GM12878 (cell line): ENCODE measurements at regions not wholly inside any gene's neighbourhood (a gene's known extent, or its start where the extent isn't known, plus 50 kb on each side); places are given as distances from the start of the nearest gene placed in this dataset.

Experiments used
- ATAC-seq: fragments of 200-7000 bp; cut with Tn5 transposase; 3 replicates; pipeline ENCODE4 v1.9.1; 2020; ENCODE audit warnings: mild to moderate bottlenecking, moderate library complexity
- BruUV-seq: library from RNA; stranded (reverse); fragments of 400-500 nt; replicated peaks from 2 replicates; lab custom pipeline; 2021; lab: Mats Ljungman, UMichigan
- CTCF ChIA-PET: fragments of 300-600 bp; sonication (Branson Sonifier 250); formaldehyde crosslinking; extraction: SDS; loops from one replicate; lab custom pipeline; 2021; ENCODE audit warnings: inconsistent platforms; lab: Yijun Ruan, JAX
- POLR2A ChIA-PET: fragments of 350-600 bp; formaldehyde crosslinking; extraction: SDS; loops from one replicate; lab custom pipeline; 2021; ENCODE audit warnings: inconsistent platforms; lab: Charles Lee
- RAD21 ChIA-PET: fragments of 300-600 bp; sonication (Branson Sonifier 250); formaldehyde crosslinking; loops from one replicate; lab custom pipeline; 2023; ENCODE audit warnings: antibody characterized with exemption; ENCODE audit not compliant: unreplicated experiment; lab: Charles Lee
- SMC1A ChIA-PET: fragments of 300-600 bp; sonication (Branson Sonifier 250); formaldehyde crosslinking; loops from one replicate; lab custom pipeline; 2023; ENCODE audit not compliant: unreplicated experiment, uncharacterized antibody; lab: Charles Lee
- DNase-seq: peaks from one replicate; pipeline ENCODE4 v3.0.0-alpha.2; 2011; ENCODE audit warnings: low read depth, low spot score
- FAIRE-seq: peaks from 3 replicates; lab custom pipeline; 2011; peaks lifted over from hg19 to GRCh38; lab: Jason Lieb, UNC
- H2AFZ ChIP-seq: 2 replicates; pipeline ENCODE4 v1.6.0; 2011; ENCODE audit warnings: low read depth, low read length, control low read depth; ENCODE audit not compliant: control insufficient read depth
- H3K27ac ChIP-seq: 2 replicates; pipeline ENCODE4 v1.5.1; 2011; ENCODE audit warnings: control low read depth; ENCODE audit not compliant: control insufficient read depth, insufficient read depth
- H3K27me3 ChIP-seq, 2 experiments: replicated peaks in 1 of 2; 2 replicates each; pipeline versions ENCODE4 v1.6.0 to v1.6.1; 2011; ENCODE audit warnings: low read length in 1 of 2; ENCODE audit not compliant: control insufficient read depth in 2 of 2, insufficient read depth in 2 of 2
- H3K36me3 ChIP-seq, 2 experiments: 2 replicates each; pipeline ENCODE4 v1.5.1; 2011; ENCODE audit warnings: low read length in 1 of 2; ENCODE audit not compliant: control insufficient read depth in 2 of 2, insufficient read depth in 2 of 2
- H3K4me1 ChIP-seq: 2 replicates; pipeline ENCODE4 v1.6.1; 2011; ENCODE audit warnings: mild to moderate bottlenecking, low read length, moderate library complexity, mixed read lengths; ENCODE audit not compliant: control insufficient read depth, insufficient read depth
- H3K4me2 ChIP-seq: 2 replicates; pipeline ENCODE4 v1.6.0; 2011; ENCODE audit warnings: control low read depth; ENCODE audit not compliant: control insufficient read depth, insufficient read depth
- H3K4me3 ChIP-seq: fragments of 200-600 bp; sonication (generic); 2 replicates; pipeline ENCODE4 v1.5.1; 2016
- H3K79me2 ChIP-seq: 2 replicates; pipeline ENCODE4 v1.6.0; 2011; ENCODE audit warnings: low read length; ENCODE audit not compliant: control insufficient read depth, insufficient read depth
- H3K9ac ChIP-seq: 2 replicates; pipeline ENCODE4 v1.8.0; 2011; ENCODE audit warnings: low read length, control low read depth, mixed read lengths; ENCODE audit not compliant: control insufficient read depth, insufficient read depth
- H3K9me3 ChIP-seq: replicated peaks from 3 replicates; pipeline ENCODE4 v1.5.1; 2011; ENCODE audit warnings: mild to moderate bottlenecking, low read length; ENCODE audit not compliant: control insufficient read depth, insufficient read depth
- H4K20me1 ChIP-seq: 2 replicates; pipeline ENCODE4 v1.6.0; 2011; ENCODE audit not compliant: control insufficient read depth, insufficient read depth
- BCL11A ChIP-seq: IDR thresholded peaks from 2 replicates; pipeline ENCODE4 v1.6.1; 2011; ENCODE audit warnings: low read depth, low read length
- BCLAF1 ChIP-seq: fragments of 450-650 bp; IDR thresholded peaks from 2 replicates; pipeline ENCODE4 v1.6.1; 2017; ENCODE audit warnings: antibody characterized with exemption, mild to moderate bottlenecking, moderate library complexity
- CREB1 ChIP-seq: IDR thresholded peaks from 2 replicates; pipeline ENCODE4 v1.6.1; 2012; ENCODE audit warnings: low read depth, mild to moderate bottlenecking, inconsistent platforms
- E2F8 ChIP-seq: fragments of 450-650 bp; IDR thresholded peaks from 2 replicates; pipeline ENCODE4 v1.6.1; 2018; ENCODE audit warnings: mild to moderate bottlenecking, low read depth, moderate library complexity; ENCODE audit not compliant: partially characterized antibody
- EGR1 ChIP-seq, 2 experiments: IDR thresholded peaks; 1 replicate in 1 of 2; 2 replicates in 1 of 2; pipeline ENCODE4 v1.6.1; 2011 to 2012; ENCODE audit warnings: low read depth in 2 of 2, low read length in 2 of 2, borderline replicate concordance in 1 of 2, mild to moderate bottlenecking in 1 of 2, moderate library complexity in 1 of 2
- FOXM1 ChIP-seq: IDR thresholded peaks from 2 replicates; pipeline ENCODE4 v1.6.1; 2012; ENCODE audit warnings: low read depth, mild to moderate bottlenecking, inconsistent platforms, low read length, moderate library complexity
- HDAC2 ChIP-seq: fragments of 200-600 bp; sonication (generic); IDR thresholded peaks from 2 replicates; pipeline ENCODE4 v1.6.1; 2017
- MYC ChIP-seq: IDR thresholded peaks from 2 replicates; pipeline ENCODE4 v1.6.1; 2011; ENCODE audit warnings: mild to moderate bottlenecking, low read length, moderate library complexity, inconsistent platforms; ENCODE audit not compliant: insufficient read depth, insufficient replicate concordance, insufficient read length, severe bottlenecking
- NFIC ChIP-seq: IDR thresholded peaks from 2 replicates; pipeline ENCODE4 v1.6.1; 2012; ENCODE audit warnings: low read depth, mild to moderate bottlenecking, inconsistent platforms, low read length, moderate library complexity
- NR2C2 ChIP-seq: IDR thresholded peaks from 2 replicates; pipeline ENCODE4 v1.6.1; 2011; ENCODE audit warnings: borderline replicate concordance, low read depth; ENCODE audit not compliant: control insufficient read depth, insufficient read length
- PAX8 ChIP-seq: fragments of 450-650 bp; IDR thresholded peaks from 2 replicates; pipeline ENCODE4 v1.6.1; 2017; ENCODE audit warnings: mild to moderate bottlenecking, moderate library complexity
- POLR2AphosphoS5 ChIP-seq: IDR thresholded peaks from 2 replicates; pipeline ENCODE4 v1.6.1; 2011; ENCODE audit warnings: mild to moderate bottlenecking, low read length, inconsistent platforms
- SIN3A ChIP-seq: IDR thresholded peaks from 2 replicates; pipeline ENCODE4 v1.6.1; 2012; ENCODE audit warnings: low read depth, low read length, improper control_type of control experiment
- SMC3 ChIP-seq: IDR thresholded peaks from 2 replicates; pipeline ENCODE4 v1.6.1; 2011; ENCODE audit warnings: low read length, improper control_type of control experiment, borderline replicate concordance
- SREBF2 ChIP-seq: IDR thresholded peaks from 2 replicates; pipeline ENCODE4 v1.6.1; 2012; ENCODE audit warnings: mild to moderate bottlenecking, low read length
- TAF1 ChIP-seq: IDR thresholded peaks from 2 replicates; pipeline ENCODE4 v1.6.1; 2011; ENCODE audit warnings: mild to moderate bottlenecking, low read depth, low read length, borderline replicate concordance
- TBL1XR1 ChIP-seq: IDR thresholded peaks from 2 replicates; pipeline ENCODE4 v1.6.1; 2012; ENCODE audit warnings: low read depth, low read length, improper control_type of control experiment
- TCF12 ChIP-seq: IDR thresholded peaks from 2 replicates; pipeline ENCODE4 v1.6.1; 2011; ENCODE audit warnings: low read depth, mild to moderate bottlenecking, low read length
- ZNF24 ChIP-seq: fragments of 450-650 bp; IDR thresholded peaks from 2 replicates; pipeline ENCODE4 v1.6.1; 2017; ENCODE audit warnings: antibody characterized with exemption, mild to moderate bottlenecking
- ZZZ3 ChIP-seq: IDR thresholded peaks from 2 replicates; pipeline ENCODE4 v1.6.1; 2011; ENCODE audit warnings: low read depth; ENCODE audit not compliant: control insufficient read depth, insufficient read length
- WGBS: methylation state at CpG from one replicate; pipeline ENCODE4 v1.1.6; 2016; ENCODE audit warnings: low lambda C conversion rate; ENCODE audit not compliant: insufficient replicate concordance, insufficient coverage; ENCODE audit errors: missing lambda C conversion rate; 5-methylcytosine and 5-hydroxymethylcytosine counted together
- in situ Hi-C: fragments of 300-500 bp; cut with MboI; formaldehyde crosslinking; loops from 9 replicates; pipeline ENCODE4 v1.14.3; 2018; ENCODE audit warnings: mixed read lengths
- intact Hi-C: fragments of 100-400 bp; cut with micrococcal nuclease; formaldehyde crosslinking; loops from one replicate; pipeline ENCODE4 v1.14.2; 2022; ENCODE audit not compliant: unreplicated experiment

GRCh38 chr2:15834381-15835031, 105.8 kb upstream of the MYCN start:
- H3K9ac ChIP-seq, result no peak overlapping the region
- no peak for TF ChIP-seq E2F8
- no peak for TF ChIP-seq TAF1
- TF ChIP-seq CREB1, result no peak
- no peak for TF ChIP-seq BCLAF1
- TF ChIP-seq ZNF24, result no peak
- TF ChIP-seq TCF12, result no peak
- no peak for TF ChIP-seq ZZZ3
- no peak for TF ChIP-seq SIN3A
- no peak for TF ChIP-seq HDAC2
- no peak for TF ChIP-seq PAX8
- no peak for TF ChIP-seq TBL1XR1
- no peak for TF ChIP-seq MYC
- no peak for TF ChIP-seq FOXM1
- TF ChIP-seq POLR2AphosphoS5, result no peak
- TF ChIP-seq EGR1 (IDR thresholded peaks at IDR 0.05; ENCODE audit: borderline replicate concordance in 1 of 2, low read depth in 2 of 2, low read length in 2 of 2), result no peak
- TF ChIP-seq SMC3, result no peak
- no peak for TF ChIP-seq SREBF2
- TF ChIP-seq NFIC, result no peak
- TF ChIP-seq BCL11A, result no peak
- no peak for TF ChIP-seq NR2C2
- TF ChIP-seq, all 136 proteins: peak for 0
- CTCF ChIA-PET, result no interaction called here
- Histone ChIP-seq H2AFZ (no peak overlapping the region), H3K9me3 (no peaks in the 10 kb centered on the region), H4K20me1 (no peaks in the 10 kb centered on the region), H3K4me1 (no peaks in the 10 kb centered on the region), H3K79me2 (no peaks in the 10 kb centered on the region), H3K27ac (no peak overlapping the region), H3K27me3 (no peaks in the 10 kb centered on the region; a peak in 2 of 4 replicates), H3K4me3 (no peak overlapping the region), H3K4me2 (no peak overlapping the region), H3K36me3 (no peaks in the 10 kb centered on the region)
- intact Hi-C loops (no loop called here), in situ Hi-C loops (no loop called here)
- DNase-seq (no peak), FAIRE-seq (no peak), ATAC-seq (no peak)
- RAD21 ChIA-PET, result no interaction called here
- SMC1A ChIA-PET, result no interaction called here
- BruUV-seq, result no TSS peak
- POLR2A ChIA-PET, result no interaction called here
- WGBS, result 8% methylated on average over 7 of the region's 7 CpGs
